HG02678 (cell line): ENCODE measurements at regions not wholly inside any gene's neighbourhood (a gene's known extent, or its start where the extent isn't known, plus 50 kb on each side); places are given as distances from the start of the nearest gene placed in this dataset.

Source experiments
- ATAC-seq: cut with Tn5 transposase; IDR thresholded peaks from one replicate; pipeline ENCODE4 v1.9.1; 2021; ENCODE audit warnings: mild to moderate bottlenecking, moderate library complexity; ENCODE audit not compliant: unreplicated experiment

DNA sequence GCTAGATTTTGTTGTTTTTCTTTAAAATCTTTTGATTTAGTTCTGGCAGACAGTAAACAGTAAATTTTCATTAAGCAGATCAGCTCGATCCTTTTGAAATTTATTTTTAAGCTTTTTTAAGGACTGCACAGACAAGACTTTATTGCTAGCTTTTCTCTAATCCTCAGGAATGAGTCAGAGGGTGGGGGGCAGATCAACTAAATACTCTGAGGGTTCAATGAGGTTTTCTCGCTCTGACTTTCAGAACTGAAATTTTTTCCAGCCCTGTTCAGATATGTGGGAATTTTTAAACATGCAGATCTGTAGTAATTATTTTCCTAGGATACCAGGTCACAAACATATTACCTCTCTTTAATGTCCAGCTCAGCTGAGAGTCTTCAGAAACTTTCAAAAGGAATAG, 977.2 kb downstream of the CDH11 start:
- ATAC-seq: no peak

DNA sequence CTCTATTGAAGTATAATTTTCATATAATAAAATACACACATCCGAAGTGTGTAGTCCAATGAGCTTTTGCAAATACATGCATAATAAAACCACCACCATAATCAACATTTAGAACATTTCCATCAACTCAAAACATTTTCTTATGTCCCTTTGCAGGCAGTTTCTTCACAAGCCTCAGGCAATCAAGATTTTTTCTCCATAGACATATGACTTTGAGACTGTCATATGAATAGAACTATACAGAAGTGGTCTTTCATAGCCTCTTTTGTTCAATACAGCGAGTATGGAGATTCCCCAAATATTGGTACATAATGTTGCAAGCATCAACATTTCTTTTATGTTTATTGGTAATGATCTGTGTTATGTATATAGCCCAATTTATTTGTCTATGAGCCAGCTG, 983.2 kb downstream of the CDH11 start:
- ATAC-seq: no peak

DNA sequence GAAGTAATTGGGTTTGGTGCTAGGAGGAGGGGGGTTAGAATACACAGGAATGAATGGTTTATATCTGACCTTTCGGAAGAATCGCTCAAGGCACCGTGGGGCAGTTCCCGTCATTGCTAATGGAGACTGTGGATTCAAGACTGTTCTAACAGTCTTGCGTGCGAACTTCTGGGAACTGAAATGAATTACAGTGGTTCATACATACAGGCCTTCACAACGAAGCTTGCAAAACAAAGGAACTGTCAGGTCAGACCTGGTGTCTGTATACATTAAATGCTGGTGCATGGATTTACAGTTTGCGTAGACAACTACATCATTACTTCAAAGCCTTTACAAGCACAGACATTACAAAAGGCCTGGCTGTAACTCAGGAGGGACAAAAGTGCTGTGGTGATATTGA, 983.9 kb downstream of the CDH11 start:
- no peak for ATAC-seq

DNA sequence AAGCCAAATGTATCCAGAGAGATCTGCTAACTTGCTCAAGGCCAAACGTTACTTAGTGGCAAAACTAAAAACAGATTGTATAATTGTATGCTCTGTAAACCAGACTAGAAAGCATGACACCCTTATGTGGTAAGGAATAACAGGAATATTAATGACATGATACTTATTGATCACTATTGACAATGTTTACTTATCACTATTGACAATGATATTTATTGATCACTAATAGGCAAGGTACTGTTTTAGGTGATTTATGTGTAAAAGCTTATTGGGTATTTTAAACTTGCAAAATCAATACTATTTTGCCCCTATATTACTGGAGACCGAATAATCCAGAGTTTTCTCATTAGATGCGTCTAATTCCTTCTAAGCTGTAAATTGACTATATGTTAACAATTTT, 985.1 kb downstream of the CDH11 start:
- no peak for ATAC-seq

DNA sequence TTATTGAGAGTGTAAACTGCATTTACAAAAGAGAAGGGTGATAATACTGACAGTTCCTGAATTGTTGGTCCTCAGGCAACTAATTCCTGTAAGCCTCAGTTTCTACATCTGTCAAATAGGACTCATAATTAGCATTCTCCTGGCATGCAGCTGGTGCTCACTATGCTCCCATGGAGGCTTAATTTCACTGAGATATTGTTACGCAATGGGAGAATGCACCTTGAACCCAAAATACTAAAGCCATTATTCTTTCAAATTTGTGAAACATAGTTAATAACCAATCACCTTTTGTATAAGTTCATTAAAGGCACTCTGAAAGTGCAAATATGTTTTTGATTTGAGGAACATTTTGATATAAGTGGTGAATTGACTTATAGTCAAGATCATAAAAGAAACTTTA, 985.5 kb downstream of the CDH11 start:
- ATAC-seq: no peak

DNA sequence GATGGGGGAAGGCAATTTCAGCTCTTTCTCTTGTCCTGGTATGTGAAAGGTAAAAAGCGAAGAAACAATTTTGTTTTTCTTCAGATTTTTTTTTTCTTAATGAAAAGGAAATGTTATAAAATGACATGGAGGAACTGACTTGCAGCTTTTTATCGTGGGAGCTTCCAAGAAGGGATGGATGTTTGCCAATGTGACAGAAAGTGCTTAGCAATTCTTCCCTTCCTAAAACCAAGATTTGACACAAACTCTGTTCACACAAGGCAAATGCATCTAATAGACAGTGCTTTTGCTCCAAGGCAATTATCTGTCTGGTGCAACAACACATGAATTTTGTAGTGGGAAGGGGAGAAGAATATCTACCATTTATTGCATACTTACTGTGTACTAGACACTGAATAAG, 988.5 kb downstream of the CDH11 start:
- ATAC-seq: no peak

DNA sequence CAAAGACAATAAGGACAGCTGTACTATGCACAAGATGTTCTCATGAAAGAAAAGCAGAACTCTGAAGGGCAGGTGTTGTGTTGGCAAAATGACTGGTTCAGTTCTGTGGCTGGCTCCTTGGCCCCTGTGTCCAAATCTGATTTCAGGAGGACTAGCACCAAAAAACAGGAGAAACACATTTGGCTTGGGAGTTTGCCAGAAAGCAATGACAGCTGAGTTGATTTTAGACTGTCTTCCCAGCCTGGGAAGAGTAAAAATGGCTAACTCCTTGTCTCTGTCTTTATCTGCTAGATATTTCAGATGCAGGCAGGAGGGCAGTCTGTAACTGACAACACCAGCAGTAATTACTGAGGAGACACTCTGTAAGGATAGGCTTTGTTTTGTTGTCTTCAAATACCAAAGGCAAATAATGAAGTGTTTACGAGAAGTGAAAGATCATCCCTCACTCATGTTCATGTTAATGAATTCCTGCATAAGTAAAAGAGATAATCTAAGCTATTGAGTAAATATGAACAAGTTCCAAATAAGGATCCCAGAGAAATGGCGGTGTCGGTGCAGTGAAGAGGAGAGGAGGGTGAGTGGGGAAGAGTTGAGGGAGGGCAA, 989.0 kb downstream of the CDH11 start:
- no peak for ATAC-seq

DNA sequence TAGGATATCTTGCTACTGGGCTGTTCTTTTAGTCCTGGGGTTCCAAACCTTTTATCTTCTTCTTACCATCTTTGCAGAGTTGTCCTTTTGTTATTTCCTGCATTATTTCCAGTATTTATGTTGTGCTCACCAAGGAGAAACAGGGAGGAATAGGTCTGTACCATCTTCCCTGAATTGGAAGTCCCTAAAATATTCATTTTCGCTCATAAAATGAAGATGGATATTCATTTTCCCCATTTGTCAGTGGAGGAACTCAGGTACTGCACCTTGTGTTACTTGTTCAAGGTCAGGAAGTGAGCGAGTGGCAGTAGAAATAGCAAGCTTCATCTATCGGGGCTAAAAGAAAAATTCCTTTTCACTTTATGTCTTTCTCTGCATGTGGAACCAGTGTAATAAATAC, 989.7 kb downstream of the CDH11 start:
- no peak for ATAC-seq

DNA sequence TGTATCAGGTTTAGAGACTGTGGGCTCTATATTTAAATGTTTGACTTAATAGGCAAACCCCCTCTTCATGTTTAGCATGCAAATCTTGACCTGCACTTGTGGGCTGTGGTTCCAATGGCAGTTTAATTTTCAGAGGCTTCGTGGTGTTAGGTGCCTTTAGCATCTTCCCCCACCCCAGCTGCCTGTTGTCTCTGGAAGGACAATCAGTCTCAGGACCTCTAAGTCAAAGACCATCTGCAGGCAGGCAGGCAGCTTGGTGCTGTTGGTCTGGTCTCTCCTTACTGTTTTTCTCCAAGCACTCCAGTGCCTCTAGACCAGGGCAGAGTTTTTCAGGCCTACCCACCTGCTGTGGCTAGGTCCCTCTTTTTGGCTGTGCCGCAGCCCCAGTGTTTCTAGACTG, 990.4 kb downstream of the CDH11 start:
- no peak for ATAC-seq

DNA sequence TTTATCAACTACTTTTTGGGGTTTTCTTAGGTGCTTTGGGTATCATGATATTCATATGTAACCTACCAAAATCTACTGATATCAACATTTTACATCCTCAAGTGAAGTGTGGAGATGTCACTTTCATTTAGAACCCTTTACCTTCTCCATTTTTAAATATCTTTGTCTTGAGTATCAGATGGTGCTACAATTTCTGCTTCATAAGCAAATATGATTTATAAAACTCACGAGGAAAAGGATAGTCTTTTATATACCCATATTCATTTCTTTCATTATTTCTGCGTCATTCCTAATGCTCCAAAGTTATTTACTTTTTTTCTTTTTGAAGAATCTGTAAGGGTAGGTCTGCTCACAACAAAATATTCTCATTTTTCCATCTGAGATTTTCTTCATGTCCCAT, 991.7 kb downstream of the CDH11 start:
- no peak for ATAC-seq

DNA sequence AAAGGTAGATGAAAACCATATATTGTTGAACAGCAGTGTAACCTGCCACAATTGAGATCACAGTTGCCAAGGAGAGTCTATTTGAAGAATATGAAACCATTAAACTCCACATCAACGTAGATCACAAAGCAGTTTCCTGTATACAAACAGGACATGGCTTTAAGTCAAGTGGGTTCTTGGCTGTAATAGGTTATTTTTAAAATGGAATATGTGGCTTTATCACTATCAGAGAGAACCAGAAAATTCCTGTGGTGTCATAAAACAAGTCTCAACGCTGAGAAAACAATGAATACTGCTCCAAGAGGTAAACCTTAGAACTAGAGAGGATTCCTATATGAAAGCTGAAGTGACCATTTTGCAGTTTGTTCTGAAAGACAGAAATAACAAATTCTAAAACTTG, 999.7 kb downstream of the CDH11 start:
- no peak for ATAC-seq

DNA sequence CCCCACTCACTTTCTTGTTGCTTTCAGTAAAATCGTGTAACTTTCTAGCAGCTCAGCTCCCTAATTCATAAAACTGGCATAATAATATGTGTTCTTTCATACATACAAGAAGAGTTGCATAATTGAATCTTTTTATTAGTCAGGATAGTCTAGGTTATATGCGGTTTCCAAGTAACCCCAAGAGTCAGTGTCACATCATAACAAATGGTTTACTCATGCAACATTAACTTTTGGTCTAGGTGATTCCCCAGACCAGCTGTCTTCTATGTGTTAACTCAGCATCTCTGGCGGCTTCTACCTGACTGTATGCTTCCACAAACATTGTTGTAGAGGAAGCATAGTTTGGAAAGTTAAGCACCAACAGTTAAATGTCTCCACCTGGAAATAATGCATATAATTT, 1000.4 kb downstream of the CDH11 start:
- no peak for ATAC-seq

DNA sequence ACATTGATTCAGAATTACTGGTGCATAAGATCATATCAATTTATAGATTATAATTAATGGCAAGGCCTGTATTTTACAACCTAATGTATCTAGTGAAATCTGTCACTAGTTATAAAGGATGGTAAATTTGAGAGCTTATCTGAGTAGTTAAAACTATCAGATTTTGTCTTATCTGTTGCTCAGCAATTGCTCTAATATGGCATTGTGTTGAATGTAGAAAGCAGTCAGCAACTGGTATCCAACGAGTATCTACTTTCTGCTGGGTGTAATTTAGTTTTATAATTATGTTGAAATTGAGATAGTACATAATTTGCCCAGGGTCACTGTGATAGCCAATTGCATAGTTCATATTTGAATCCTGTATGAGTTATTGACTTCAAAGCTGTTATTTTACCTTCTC, 1005.7 kb downstream of the CDH11 start:
- ATAC-seq: no peak

DNA sequence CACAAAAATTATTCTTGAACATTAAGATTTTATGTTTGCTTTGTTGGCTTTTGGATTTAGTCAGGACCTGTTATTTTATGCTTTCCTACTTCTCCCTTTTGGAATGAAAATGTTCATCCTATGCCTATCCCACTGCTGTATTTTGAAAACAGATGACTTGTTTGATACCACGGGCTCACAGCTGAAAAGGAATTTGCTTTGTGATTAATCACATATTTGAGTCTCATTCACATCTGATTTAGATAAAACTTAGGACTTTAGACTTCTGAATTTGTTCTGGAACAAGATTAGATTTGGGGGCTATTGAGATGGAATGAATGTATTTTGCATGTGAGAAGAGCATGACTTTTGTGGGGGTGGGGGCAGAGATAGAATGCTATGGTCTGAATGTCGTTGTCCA, 1012.6 kb downstream of the CDH11 start:
- no peak for ATAC-seq

DNA sequence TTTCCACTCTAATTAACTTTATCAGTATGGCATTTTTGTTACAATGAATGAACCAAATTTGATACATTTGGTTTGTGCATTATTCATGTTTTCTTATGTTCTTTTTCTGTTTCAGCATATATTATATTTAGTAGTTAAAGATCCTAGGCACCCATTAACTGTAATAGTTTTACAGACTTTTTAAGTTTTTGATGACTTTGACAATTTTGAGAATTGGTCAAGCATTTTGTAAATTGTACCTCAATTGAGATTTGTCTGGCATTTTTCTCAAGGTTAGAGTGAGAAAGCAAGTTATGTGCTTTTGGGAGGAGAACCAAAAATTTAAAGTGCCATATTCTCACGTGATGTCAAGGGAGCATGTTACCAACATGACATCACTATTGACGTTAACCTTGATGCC, 1019.2 kb downstream of the CDH11 start:
- no peak for ATAC-seq

DNA sequence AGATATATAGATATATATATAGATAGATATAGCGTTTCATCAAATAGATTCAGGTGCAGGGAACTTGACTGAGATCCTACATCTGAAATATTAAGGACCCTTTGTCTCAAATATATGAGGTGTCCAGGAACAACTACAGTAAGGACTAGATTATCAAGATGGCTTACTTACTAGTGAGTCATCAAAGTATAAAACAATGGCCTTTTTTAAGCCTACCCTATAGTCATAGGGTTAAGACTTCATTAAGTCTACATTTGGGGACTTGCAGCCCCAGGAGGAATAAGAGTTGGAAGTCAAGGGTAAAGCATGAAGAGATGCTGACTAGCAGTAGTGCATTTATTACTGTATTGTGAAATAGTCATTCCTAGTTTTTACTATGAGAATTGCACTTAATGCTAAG, 1023.4 kb downstream of the CDH11 start:
- ATAC-seq: no peak

DNA sequence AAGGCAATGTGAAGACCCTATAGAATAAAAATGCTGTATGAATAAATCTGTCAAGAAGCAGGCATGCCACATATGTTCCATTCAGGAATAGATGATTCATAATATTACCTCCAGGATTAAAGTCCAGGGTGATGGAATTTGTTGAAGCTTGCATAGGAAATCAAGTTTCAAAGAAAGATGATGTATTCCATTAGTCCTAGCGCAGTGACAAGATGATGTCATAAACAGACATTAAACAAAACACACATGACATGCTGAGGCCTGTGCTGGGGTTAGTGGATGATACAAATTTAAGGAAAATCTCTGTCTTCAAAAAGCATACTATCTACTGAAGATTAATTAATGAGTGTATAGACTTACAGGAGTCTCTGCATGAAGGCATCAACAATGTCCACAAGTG, 1025.2 kb downstream of the CDH11 start:
- no peak for ATAC-seq

DNA sequence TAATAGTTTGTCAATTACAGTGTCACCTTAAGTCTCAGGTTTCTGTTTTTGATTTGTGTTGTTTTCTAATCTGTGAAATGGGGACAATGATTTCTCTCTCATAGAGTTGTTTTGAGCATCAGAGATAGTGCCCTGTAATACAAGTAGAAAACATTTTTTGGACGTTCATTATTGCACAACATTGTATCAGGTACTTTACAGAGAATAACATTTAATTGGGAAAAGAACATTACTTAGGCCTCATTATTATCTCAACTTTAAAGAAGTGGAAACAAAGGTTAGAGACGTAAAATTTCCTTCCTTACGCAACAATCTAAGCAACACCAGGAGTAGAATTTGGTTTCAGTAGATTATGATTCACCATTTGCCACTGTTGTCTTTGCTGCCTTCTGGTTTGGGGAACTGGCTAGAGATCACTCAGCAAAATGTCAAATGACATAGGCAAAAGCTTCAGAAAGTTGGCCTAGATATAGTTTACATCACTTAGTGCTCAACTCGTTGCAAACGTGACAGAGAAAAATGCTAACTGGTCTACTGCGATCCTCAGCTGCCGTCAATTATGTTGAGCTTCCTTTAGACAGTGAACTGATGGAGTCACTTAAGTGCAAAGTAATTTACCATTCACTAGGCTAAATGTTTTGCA, 1026.8 kb downstream of the CDH11 start:
- ATAC-seq: no peak

DNA sequence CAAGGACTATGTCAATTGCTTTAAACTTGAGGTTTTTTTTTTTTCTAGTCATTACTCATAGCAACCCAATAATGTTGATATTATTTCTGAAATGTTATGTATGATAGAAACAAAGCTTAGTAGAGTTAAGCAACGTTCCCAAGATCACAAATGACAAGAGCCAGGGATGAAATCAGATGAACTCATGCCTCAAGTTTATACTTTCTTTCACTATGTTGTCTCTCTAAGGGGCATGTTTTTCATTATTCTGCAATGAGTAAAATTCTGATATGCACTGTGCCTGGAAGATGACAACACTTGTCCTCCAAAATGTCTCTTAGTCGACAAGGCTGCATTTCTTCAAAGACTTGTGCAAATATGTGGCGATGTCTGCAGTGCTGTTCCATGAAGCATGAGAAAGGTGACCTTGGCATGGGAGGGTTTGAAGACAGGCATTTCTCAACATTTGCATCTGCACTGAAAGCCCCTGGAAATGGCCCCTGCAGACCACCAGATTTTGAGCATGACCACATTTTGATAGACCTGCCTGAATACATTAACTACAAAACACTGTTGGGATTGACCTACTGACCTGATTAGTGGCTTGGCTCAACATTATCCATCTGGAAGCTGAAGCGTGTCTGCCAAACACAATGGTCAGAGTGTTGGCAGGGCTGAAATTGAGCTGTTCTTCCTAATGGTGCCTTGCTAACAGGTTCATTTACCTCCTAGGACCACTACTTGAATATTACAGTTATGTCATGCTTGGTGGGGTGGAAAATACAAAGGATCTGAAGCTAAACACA, 1027.5 kb downstream of the CDH11 start:
- no peak for ATAC-seq

DNA sequence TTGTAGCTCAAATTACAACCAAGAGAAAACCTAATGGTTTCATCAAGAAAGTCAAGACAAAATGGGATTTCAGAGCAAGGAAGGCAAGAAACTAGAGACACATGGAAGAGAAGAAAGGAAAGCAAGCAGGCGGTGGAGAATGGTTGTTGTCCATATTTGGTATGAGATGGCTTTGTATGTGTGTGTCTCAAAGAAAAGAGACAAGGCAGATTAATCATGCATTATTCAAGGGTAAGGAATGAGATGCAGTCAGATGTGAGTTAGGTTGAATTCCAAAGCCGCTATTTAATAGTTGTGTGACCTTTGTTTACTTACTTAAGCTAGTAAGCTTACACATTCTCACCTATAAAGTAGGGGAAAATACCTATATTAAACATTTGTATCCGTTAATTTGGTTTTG, 1029.6 kb downstream of the CDH11 start:
- ATAC-seq: no peak

DNA sequence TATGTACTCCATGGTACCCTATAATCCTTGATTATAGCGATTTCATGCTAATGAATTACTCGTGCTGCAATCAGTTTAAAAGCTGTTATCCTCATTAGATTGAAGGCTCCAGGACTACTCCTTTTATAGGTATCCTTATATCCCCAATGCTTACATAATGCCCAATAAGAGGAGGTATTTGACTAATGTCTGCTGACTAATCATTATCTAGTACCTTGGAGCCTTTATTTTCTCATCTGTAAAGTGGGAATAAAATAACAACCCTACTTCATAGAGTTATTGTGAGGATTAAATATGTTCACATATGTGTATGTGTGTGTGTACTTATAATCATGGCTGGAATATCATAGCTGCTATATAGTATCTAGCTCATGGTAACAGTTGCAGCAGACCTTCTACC, 1031.5 kb downstream of the CDH11 start:
- ATAC-seq: no peak

DNA sequence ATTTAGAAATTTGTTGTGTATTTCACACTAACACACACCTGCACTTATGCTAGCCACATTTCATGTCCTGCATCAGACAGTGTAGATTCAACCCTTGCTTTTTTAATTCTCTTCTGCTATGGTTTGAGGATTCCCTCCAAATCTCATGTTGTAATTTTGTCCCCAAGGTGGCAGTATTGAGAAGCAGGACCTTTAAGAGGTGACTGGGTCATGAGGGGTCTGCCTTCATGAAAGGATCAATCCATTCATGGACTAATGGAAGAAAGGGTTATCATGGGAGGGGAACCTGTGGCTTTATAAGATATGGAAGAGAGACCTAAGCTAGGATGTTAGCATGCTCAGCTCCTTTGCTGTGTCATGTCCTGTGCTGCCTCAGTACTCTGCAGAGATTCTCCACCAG, 1032.2 kb downstream of the CDH11 start:
- ATAC-seq: no peak
